ENCODE measurements at regions not wholly inside any gene's neighbourhood (a gene's known extent, or its start where the extent isn't known, plus 50 kb on each side); places are given as distances from the start of the nearest gene placed in this dataset.

GRCh38 chr4:95637043-95637600, 88.3 kb upstream of the UNC5C start:
- H3K36me3 ChIP-seq (ENCODE audit: control insufficient read depth in 2 of 2, insufficient read depth in 2 of 2, low read length in 1 of 2): no peaks in the 10 kb centered on the region
- BruUV-seq (replicated peaks): no TSS peak
- in situ Hi-C loops (cut with MboI) (no loop called here), intact Hi-C loops (cut with micrococcal nuclease; ENCODE audit: unreplicated experiment) (no loop called here)
- WGBS (ENCODE audit: insufficient coverage, insufficient replicate concordance, low lambda C conversion rate, missing lambda C conversion rate): 24% methylated on average over 3 of the region's 3 CpGs
- no peaks in the 10 kb centered on the region for H4K20me1 ChIP-seq (ENCODE audit: control insufficient read depth, insufficient read depth)
- TF ChIP-seq TCF7 (IDR thresholded peaks at IDR 0.05; ENCODE audit: borderline replicate concordance) (no peak), EZH2 (IDR thresholded peaks at IDR 0.05; ENCODE audit: borderline replicate concordance, control insufficient read depth, low read depth, low read length) (no peak), ATF2 (IDR thresholded peaks at IDR 0.05; ENCODE audit: low read length) (no peak), CEBPZ (IDR thresholded peaks at IDR 0.05; ENCODE audit: low read depth, low read length) (no peak), FOS (IDR thresholded peaks at IDR 0.05; ENCODE audit: borderline replicate concordance, extremely low read depth, insufficient read length) (no peak), CTCF (IDR thresholded peaks at IDR 0.05 in 2 of 3, conservative IDR thresholded peaks at IDR 0.05 in 1 of 3; ENCODE audit: control insufficient read depth in 2 of 3, extremely low read depth in 1 of 3, insufficient read depth in 1 of 3, low read depth in 3 of 3, low read length in 3 of 3) (0 out of 6 replicates have a peak, but pooled peaks of 1 of the 3 experiments have one; percentile 6), ZNF384 (IDR thresholded peaks at IDR 0.05; ENCODE audit: borderline replicate concordance, low read depth, low read length) (no peak), TBL1XR1 (IDR thresholded peaks at IDR 0.05; ENCODE audit: low read depth, low read length) (no peak)
- ChIA-PET SMC1A (ENCODE audit: uncharacterized antibody, unreplicated experiment) (interaction anchor here (1.0 to 1.2 kb wide), 2 partner anchors 11 to 14 kb away, joined by 3 to 4 read pairs; no protein-coding TSS in a partner anchor), RAD21 (ENCODE audit: unreplicated experiment) (no interaction called here), POLR2A (interaction anchor here (0.7 kb wide), 1 partner anchor 1123 kb away, joined by 3 read pairs; no protein-coding TSS in a partner anchor), CTCF (no interaction called here)
- H3K9ac ChIP-seq (ENCODE audit: control insufficient read depth, insufficient read depth, low read length): no peak overlapping the region
- H2AFZ ChIP-seq (ENCODE audit: control insufficient read depth, low read depth, low read length): no peak overlapping the region
- no peaks in the 10 kb centered on the region for H3K79me2 ChIP-seq (ENCODE audit: control insufficient read depth, insufficient read depth, low read length)
- FAIRE-seq: no peak
- no peak overlapping the region for H3K27ac ChIP-seq (ENCODE audit: control insufficient read depth, insufficient read depth)
- no peak for ATAC-seq
- H3K9me3 ChIP-seq (replicated peaks; ENCODE audit: control insufficient read depth, insufficient read depth, low read length): no peaks in the 10 kb centered on the region
- no peaks in the 10 kb centered on the region for H3K27me3 ChIP-seq (replicated peaks in 1 of 2; ENCODE audit: control insufficient read depth in 2 of 2, insufficient read depth in 2 of 2, low read length in 1 of 2)
- no peaks in the 10 kb centered on the region for H3K4me1 ChIP-seq (ENCODE audit: control insufficient read depth, insufficient read depth, low read length)
- H3K4me2 ChIP-seq (ENCODE audit: control insufficient read depth, insufficient read depth): no peak overlapping the region
- no peak overlapping the region for H3K4me3 ChIP-seq
- DNase-seq (ENCODE audit: low read depth, low spot score): no peak

Data from GM12878 (cell line).